ENCODE measurements at regions not wholly inside any gene's neighbourhood (a gene's known extent, or its start where the extent isn't known, plus 50 kb on each side); places are given as distances from the start of the nearest gene placed in this dataset.

DNA sequence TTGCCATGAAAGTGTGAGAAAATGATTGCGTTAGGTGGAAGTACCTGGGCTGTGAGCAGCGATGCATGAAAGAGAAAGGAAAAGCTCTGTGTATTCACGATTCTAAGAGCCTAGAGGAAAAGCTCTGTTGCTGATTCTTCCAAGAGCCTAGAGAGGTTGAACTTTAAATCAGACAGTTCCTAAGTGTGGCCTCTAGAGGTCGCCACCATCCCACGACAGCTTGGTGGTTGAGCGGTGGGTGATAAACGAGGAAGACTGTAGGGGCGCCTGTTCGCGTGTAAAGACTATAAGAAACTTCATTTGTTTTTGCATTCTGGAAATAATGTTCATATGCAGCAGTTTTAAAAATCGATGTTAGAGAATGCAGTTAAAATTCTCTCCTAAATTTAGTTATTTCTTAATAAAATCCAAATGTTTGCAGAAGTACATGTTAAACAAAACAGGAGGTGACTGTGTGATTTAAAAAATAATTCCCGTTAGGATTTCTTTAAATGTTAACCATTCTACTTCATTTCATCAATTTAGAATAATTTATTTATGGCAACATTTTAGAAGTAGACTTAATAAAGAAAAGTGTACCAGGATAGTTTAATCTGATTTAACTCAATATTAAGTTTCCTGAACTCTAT lies 107.7 kb downstream of the TENT4A start:
- Histone ChIP-seq H3K79me2 (ENCODE audit: insufficient read depth, low read depth, low read length) (no peaks in the 10 kb centered on the region), H3K9me2 (ENCODE audit: insufficient read depth, low read length) (no peaks in the 10 kb centered on the region), H3K4me1 (ENCODE audit: insufficient read depth, low read length, poor library complexity, severe bottlenecking) (no peaks in the 10 kb centered on the region), H2AFZ (ENCODE audit: low read length) (no peak overlapping the region), H3K4me2 (ENCODE audit: low read length) (no peak overlapping the region), H3K36me3 (ENCODE audit: insufficient read depth, low read length) (no peaks in the 10 kb centered on the region), H3K4me3 (ENCODE audit: low read depth, low read length, poor library complexity, severe bottlenecking) (no peak overlapping the region), H3K9me3 (ENCODE audit: low read length) (peaks cover 9% of the 10 kb centered on the region; the same call in 1 of the 2 replicates), H4K20me1 (ENCODE audit: insufficient read depth, low read length) (no peaks in the 10 kb centered on the region), H3K27ac (ENCODE audit: low read depth, low read length, poor library complexity, severe bottlenecking) (no peak overlapping the region)
- ChIA-PET POLR2A (interaction anchor here (1.1 to 1.7 kb wide), 2 partner anchors 8 to 12 kb away, joined by 3 to 4 read pairs; no protein-coding TSS in a partner anchor), CTCF (ENCODE audit: unreplicated experiment) (no interaction called here)
- TF ChIP-seq EZH2phosphoT487 (IDR thresholded peaks at IDR 0.05; ENCODE audit: borderline replicate concordance, low read depth, low read length) (no peak), CTCF (conservative IDR thresholded peaks at IDR 0.05; ENCODE audit: low read length) (peak; percentile 93)
- intact Hi-C loops (cut with micrococcal nuclease; ENCODE audit: unreplicated experiment), result no loop called here
- BruUV-seq (replicated peaks), result no TSS peak
- peak; percentile 44 for DNase-seq (ENCODE audit: low spot score)

- H3K4me3 ChIP-seq (ENCODE audit: low read depth, low read length, poor library complexity, severe bottlenecking), result no peak overlapping the region
- DNase-seq (ENCODE audit: low spot score), result no peak
- H2AFZ ChIP-seq (ENCODE audit: low read length), result no peak overlapping the region
- BruUV-seq (replicated peaks), result no TSS peak
- POLR2A ChIA-PET, result no interaction called here
- H3K36me3 ChIP-seq (ENCODE audit: insufficient read depth, low read length), result no peaks in the 10 kb centered on the region
- no peaks in the 10 kb centered on the region for H4K20me1 ChIP-seq (ENCODE audit: insufficient read depth, low read length)
- H3K4me1 ChIP-seq (ENCODE audit: insufficient read depth, low read length, poor library complexity, severe bottlenecking), result no peaks in the 10 kb centered on the region
- no peak overlapping the region for H3K4me2 ChIP-seq (ENCODE audit: low read length)
- H3K9me2 ChIP-seq (ENCODE audit: insufficient read depth, low read length), result no peaks in the 10 kb centered on the region
- no peaks in the 10 kb centered on the region for H3K79me2 ChIP-seq (ENCODE audit: insufficient read depth, low read depth, low read length)
- intact Hi-C loops (cut with micrococcal nuclease; ENCODE audit: unreplicated experiment), result no loop called here
- TF ChIP-seq CTCF (conservative IDR thresholded peaks at IDR 0.05; ENCODE audit: low read length) (no peak), EZH2phosphoT487 (IDR thresholded peaks at IDR 0.05; ENCODE audit: borderline replicate concordance, low read depth, low read length) (no peak)
- CTCF ChIA-PET (ENCODE audit: unreplicated experiment), result no interaction called here
- H3K27ac ChIP-seq (ENCODE audit: low read depth, low read length, poor library complexity, severe bottlenecking), result no peak overlapping the region
- peaks cover 9% of the 10 kb centered on the region; the same call in 1 of the 2 replicates for H3K9me3 ChIP-seq (ENCODE audit: low read length)
Observed at GRCh38 chr5:6822068-6822467, 108.8 kb downstream of the TENT4A start.

GRCh38 chr5:6822556-6823343 lies 109.5 kb downstream of the TENT4A start:
- Histone ChIP-seq H3K4me2 (ENCODE audit: low read length) (no peak overlapping the region), H2AFZ (ENCODE audit: low read length) (no peak overlapping the region), H3K27ac (ENCODE audit: low read depth, low read length, poor library complexity, severe bottlenecking) (no peak overlapping the region), H3K79me2 (ENCODE audit: insufficient read depth, low read depth, low read length) (no peaks in the 10 kb centered on the region), H3K9me3 (ENCODE audit: low read length) (peaks cover 9% of the 10 kb centered on the region; the same call in 1 of the 2 replicates), H3K36me3 (ENCODE audit: insufficient read depth, low read length) (no peaks in the 10 kb centered on the region), H3K9me2 (ENCODE audit: insufficient read depth, low read length) (no peaks in the 10 kb centered on the region), H3K4me3 (ENCODE audit: low read depth, low read length, poor library complexity, severe bottlenecking) (no peak overlapping the region), H4K20me1 (ENCODE audit: insufficient read depth, low read length) (no peaks in the 10 kb centered on the region), H3K4me1 (ENCODE audit: insufficient read depth, low read length, poor library complexity, severe bottlenecking) (no peaks in the 10 kb centered on the region)
- TF ChIP-seq EZH2phosphoT487 (IDR thresholded peaks at IDR 0.05; ENCODE audit: borderline replicate concordance, low read depth, low read length) (no peak), CTCF (conservative IDR thresholded peaks at IDR 0.05; ENCODE audit: low read length) (no peak)
- DNase-seq (ENCODE audit: low spot score), result no peak
- ChIA-PET POLR2A (no interaction called here), CTCF (ENCODE audit: unreplicated experiment) (no interaction called here)
- BruUV-seq (replicated peaks), result no TSS peak
- intact Hi-C loops (cut with micrococcal nuclease; ENCODE audit: unreplicated experiment), result no loop called here
